ENCODE measurements at regions not wholly inside any gene's neighbourhood (a gene's known extent, or its start where the extent isn't known, plus 50 kb on each side); places are given as distances from the start of the nearest gene placed in this dataset.

DNA sequence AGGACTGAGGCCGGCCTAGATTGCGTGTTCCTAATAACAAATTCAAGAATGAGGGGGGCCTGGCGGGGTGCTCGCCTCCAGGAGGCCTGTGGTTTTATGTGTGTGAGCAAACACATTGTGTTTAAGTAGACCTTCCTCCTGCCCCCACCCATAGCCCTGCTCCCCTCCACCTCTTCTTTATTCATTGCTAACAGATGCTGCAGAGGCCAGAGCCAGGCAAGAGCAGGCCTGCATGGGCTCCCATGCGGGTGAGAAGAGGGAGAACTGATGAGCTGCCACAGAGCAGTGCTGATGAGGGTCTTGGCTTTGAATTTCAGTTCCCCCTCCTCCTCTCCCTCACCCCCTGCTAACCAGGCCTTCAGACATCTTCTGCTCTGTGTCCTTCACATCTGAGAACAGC, 154.6 kb downstream of the OSR1 start:
- no peak overlapping the region for H2AFZ ChIP-seq (replicated peaks; ENCODE audit: low read length, poor library complexity)
- no peaks in the 10 kb centered on the region for H3K9me3 ChIP-seq (ENCODE audit: control insufficient read depth, insufficient read depth, low read length)
- no peak overlapping the region for H3K4me3 ChIP-seq (ENCODE audit: insufficient read depth, low read depth, low read length)
- H2AK5ac ChIP-seq (ENCODE audit: low read depth, low read length), result no peak overlapping the region
- ChIA-PET POLR2A (ENCODE audit: unreplicated experiment) (no interaction called here), CTCF (no interaction called here)
- BruUV-seq (replicated peaks), result no TSS peak
- H4K5ac ChIP-seq (ENCODE audit: low read depth, low read length), result no peak overlapping the region
- no peak overlapping the region for H2BK120ac ChIP-seq (ENCODE audit: low read depth, low read length)
- TF ChIP-seq RFX5 (IDR thresholded peaks at IDR 0.05; ENCODE audit: low read depth, low read length) (no peak), RAD21 (IDR thresholded peaks at IDR 0.05; ENCODE audit: low read length) (no peak), CHD1 (IDR thresholded peaks at IDR 0.05; ENCODE audit: low read depth, low read length) (no peak), RCOR1 (IDR thresholded peaks at IDR 0.05; ENCODE audit: insufficient replicate concordance, low read length) (no peak), POLR2A (IDR thresholded peaks at IDR 0.05; ENCODE audit: low read depth, low read length) (no peak), CEBPB (IDR thresholded peaks at IDR 0.05; ENCODE audit: low read depth, low read length) (no peak), FOS (IDR thresholded peaks at IDR 0.05; ENCODE audit: low read depth, low read length) (no peak), BHLHE40 (IDR thresholded peaks at IDR 0.05; ENCODE audit: low read depth, low read length) (no peak), MAZ (IDR thresholded peaks at IDR 0.05; ENCODE audit: borderline replicate concordance, low read depth, low read length) (no peak)
- TF ChIP-seq, protein P1, sequence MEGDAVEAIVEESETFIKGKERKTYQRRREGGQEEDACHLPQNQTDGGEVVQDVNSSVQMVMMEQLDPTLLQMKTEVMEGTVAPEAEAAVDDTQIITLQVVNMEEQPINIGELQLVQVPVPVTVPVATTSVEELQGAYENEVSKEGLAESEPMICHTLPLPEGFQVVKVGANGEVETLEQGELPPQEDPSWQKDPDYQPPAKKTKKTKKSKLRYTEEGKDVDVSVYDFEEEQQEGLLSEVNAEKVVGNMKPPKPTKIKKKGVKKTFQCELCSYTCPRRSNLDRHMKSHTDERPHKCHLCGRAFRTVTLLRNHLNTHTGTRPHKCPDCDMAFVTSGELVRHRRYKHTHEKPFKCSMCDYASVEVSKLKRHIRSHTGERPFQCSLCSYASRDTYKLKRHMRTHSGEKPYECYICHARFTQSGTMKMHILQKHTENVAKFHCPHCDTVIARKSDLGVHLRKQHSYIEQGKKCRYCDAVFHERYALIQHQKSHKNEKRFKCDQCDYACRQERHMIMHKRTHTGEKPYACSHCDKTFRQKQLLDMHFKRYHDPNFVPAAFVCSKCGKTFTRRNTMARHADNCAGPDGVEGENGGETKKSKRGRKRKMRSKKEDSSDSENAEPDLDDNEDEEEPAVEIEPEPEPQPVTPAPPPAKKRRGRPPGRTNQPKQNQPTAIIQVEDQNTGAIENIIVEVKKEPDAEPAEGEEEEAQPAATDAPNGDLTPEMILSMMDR (conservative IDR thresholded peaks at IDR 0.05; ENCODE audit: low read depth, low read length), result no peak
- TF ChIP-seq, protein P2, sequence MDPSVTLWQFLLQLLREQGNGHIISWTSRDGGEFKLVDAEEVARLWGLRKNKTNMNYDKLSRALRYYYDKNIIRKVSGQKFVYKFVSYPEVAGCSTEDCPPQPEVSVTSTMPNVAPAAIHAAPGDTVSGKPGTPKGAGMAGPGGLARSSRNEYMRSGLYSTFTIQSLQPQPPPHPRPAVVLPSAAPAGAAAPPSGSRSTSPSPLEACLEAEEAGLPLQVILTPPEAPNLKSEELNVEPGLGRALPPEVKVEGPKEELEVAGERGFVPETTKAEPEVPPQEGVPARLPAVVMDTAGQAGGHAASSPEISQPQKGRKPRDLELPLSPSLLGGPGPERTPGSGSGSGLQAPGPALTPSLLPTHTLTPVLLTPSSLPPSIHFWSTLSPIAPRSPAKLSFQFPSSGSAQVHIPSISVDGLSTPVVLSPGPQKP (IDR thresholded peaks at IDR 0.05; ENCODE audit: borderline replicate concordance, low read depth, low read length), result no peak
- H3K4me1 ChIP-seq (ENCODE audit: control insufficient read depth, insufficient read depth, low read length), result peaks cover 5% of the 10 kb centered on the region
- H2BK5ac ChIP-seq (ENCODE audit: low read depth, low read length, poor library complexity, severe bottlenecking), result no peak overlapping the region
- no peaks in the 10 kb centered on the region for H4K20me1 ChIP-seq (ENCODE audit: insufficient read depth, low read length)
- H3K79me1 ChIP-seq (ENCODE audit: low read depth in 1 of 2, low read length in 2 of 2), result no peaks in the 10 kb centered on the region
- no peak overlapping the region for H3K18ac ChIP-seq (ENCODE audit: low read depth, low read length)
- peaks cover 4% of the 10 kb centered on the region; the same call in 1 of the 2 replicates for H3K9me1 ChIP-seq (ENCODE audit: insufficient read depth, low read length)
- no peak overlapping the region for H2BK20ac ChIP-seq (ENCODE audit: low read depth, low read length)
- no peak overlapping the region for H3K27ac ChIP-seq (ENCODE audit: insufficient read depth, low read length)
- H3K23ac ChIP-seq (ENCODE audit: low read depth, low read length), result no peak overlapping the region
- no peak for DNase-seq
- no peak overlapping the region for H2BK15ac ChIP-seq (ENCODE audit: low read depth, low read length)
- H3K14ac ChIP-seq (replicated peaks; ENCODE audit: low read depth, low read length), result no peak overlapping the region
- no peaks in the 10 kb centered on the region for H3K27me3 ChIP-seq (ENCODE audit: control insufficient read depth, insufficient read depth, low read length)
- H2AK9ac ChIP-seq (replicated peaks; ENCODE audit: low read depth, low read length, poor library complexity), result no peak overlapping the region
- no CpG with 5 or more reads among the region's 5 CpGs for WGBS, 2 experiments (ENCODE audit: extremely low coverage in 2 of 2, insufficient read length in 1 of 2)
- no peaks in the 10 kb centered on the region for H3K36me3 ChIP-seq (ENCODE audit: control insufficient read depth, insufficient read depth, low read length)
- in situ Hi-C loops (cut with MboI; ENCODE audit: low sequenced_read_pairs) (no loop called here), dilution Hi-C loops (cut with HindIII; ENCODE audit: low sequenced_read_pairs, unreplicated experiment) (no loop called here), intact Hi-C loops (cut with micrococcal nuclease) (no loop called here)
- H4K91ac ChIP-seq (ENCODE audit: insufficient read depth, low read depth, low read length), result no peak overlapping the region
- no peak overlapping the region for H3K4me2 ChIP-seq (ENCODE audit: low read depth, low read length)
- no peak overlapping the region; the same call in 1 of the 2 replicates for H3K4ac ChIP-seq (ENCODE audit: low read depth, low read length)
- no peak overlapping the region for H3K56ac ChIP-seq (ENCODE audit: extremely low read depth, insufficient read depth, low read length)
- no peak overlapping the region for H3K9ac ChIP-seq (ENCODE audit: low read depth, low read length)
- no peak for ATAC-seq (ENCODE audit: low read depth)
- no peak overlapping the region for H4K8ac ChIP-seq (ENCODE audit: low read depth in 2 of 2, low read length in 2 of 2)

Measured in IMR-90 (cell line).